GM23248 (cell line): ENCODE measurements at regions not wholly inside any gene's neighbourhood (a gene's known extent, or its start where the extent isn't known, plus 50 kb on each side); places are given as distances from the start of the nearest gene placed in this dataset.

Experiments
- DNase-seq: peaks from one replicate; pipeline ENCODE4 v3.0.0-alpha.2; 2015
- H2AFZ ChIP-seq: fragments of 200-600 bp; sonication (generic); 2 replicates; pipeline ENCODE4 v1.6.1; 2016; ENCODE audit warnings: antibody characterized with exemption
- H3F3A ChIP-seq: fragments of 200-600 bp; sonication (generic); 2 replicates; pipeline ENCODE4 v1.6.1; 2016; ENCODE audit warnings: mild to moderate bottlenecking, antibody characterized with exemption, mixed run types; ENCODE audit not compliant: insufficient read depth
- H3K27ac ChIP-seq: fragments of 200-600 bp; sonication (generic); 2 replicates; pipeline ENCODE4 v1.5.1; 2016; ENCODE audit warnings: mild to moderate bottlenecking
- H3K27me3 ChIP-seq: fragments of 200-600 bp; sonication (generic); replicated peaks from 2 replicates; pipeline ENCODE4 v1.6.1; 2016; ENCODE audit warnings: mild to moderate bottlenecking; ENCODE audit not compliant: insufficient read depth
- H3K36me3 ChIP-seq: fragments of 200-600 bp; sonication (generic); 2 replicates; pipeline ENCODE4 v1.6.1; 2016; ENCODE audit warnings: low read depth, mild to moderate bottlenecking
- H3K4me1 ChIP-seq: fragments of 200-600 bp; sonication (generic); 2 replicates; pipeline ENCODE4 v1.6.1; 2016; ENCODE audit warnings: mild to moderate bottlenecking; ENCODE audit not compliant: insufficient read depth
- H3K4me2 ChIP-seq: fragments of 200-600 bp; sonication (generic); one replicate; pipeline ENCODE4 v1.6.1; 2016; ENCODE audit warnings: mild to moderate bottlenecking; ENCODE audit not compliant: unreplicated experiment
- H3K4me3 ChIP-seq: fragments of 200-600 bp; sonication (generic); 2 replicates; pipeline ENCODE4 v1.5.1; 2016; ENCODE audit warnings: mild to moderate bottlenecking
- H3K79me2 ChIP-seq: fragments of 200-600 bp; sonication (generic); 2 replicates; pipeline ENCODE4 v1.6.1; 2016; ENCODE audit warnings: mild to moderate bottlenecking; ENCODE audit not compliant: insufficient read depth
- H3K9ac ChIP-seq: fragments of 200-600 bp; sonication (generic); 2 replicates; pipeline ENCODE4 v1.6.1; 2016; ENCODE audit warnings: mild to moderate bottlenecking
- H3K9me2 ChIP-seq: fragments of 200-600 bp; sonication (generic); 2 replicates; pipeline ENCODE4 v1.6.1; 2016; ENCODE audit warnings: mixed run types, mild to moderate bottlenecking, moderate library complexity; ENCODE audit not compliant: insufficient read depth
- H3K9me3 ChIP-seq: fragments of 200-600 bp; sonication (generic); one replicate; pipeline ENCODE4 v1.6.1; 2017; ENCODE audit warnings: low read depth
- H4K20me1 ChIP-seq: fragments of 200-600 bp; sonication (generic); 2 replicates; pipeline ENCODE4 v1.6.0; 2016; ENCODE audit not compliant: insufficient read depth
- EZH2 ChIP-seq: fragments of 200-600 bp; sonication (generic); IDR thresholded peaks from 2 replicates; pipeline ENCODE4 v1.6.1; 2018; ENCODE audit warnings: antibody characterized with exemption, mild to moderate bottlenecking; ENCODE audit not compliant: insufficient read depth, poor library complexity, severe bottlenecking
- EZH2phosphoT487 ChIP-seq: fragments of 200-600 bp; sonication (generic); IDR thresholded peaks from 2 replicates; pipeline ENCODE4 v1.6.1; 2018; ENCODE audit warnings: antibody characterized with exemption, moderate library complexity, mild to moderate bottlenecking, low read depth; ENCODE audit not compliant: insufficient read depth
- WGBS, 2 experiments: methylation state at CpG; one replicate each; pipeline ENCODE4 v1.1.6; 2015 to 2017; ENCODE audit warnings: low lambda C conversion rate in 2 of 2, low coverage in 1 of 2; ENCODE audit errors: missing lambda C conversion rate in 2 of 2; 5-methylcytosine and 5-hydroxymethylcytosine counted together
- in situ Hi-C: fragments of 300-500 bp; cut with MboI; formaldehyde crosslinking; loops from 2 replicates; pipeline ENCODE4 v1.15.0; 2020

GRCh38 chr3:66602691-66603090 is 101.9 kb upstream of the LRIG1 start:
- H3K9me3 ChIP-seq = no peaks in the 10 kb centered on the region
- H3K9ac ChIP-seq = no peak overlapping the region
- no peak overlapping the region for H3K27ac ChIP-seq
- 0 out of 2 replicates have a peak, but pooled peaks cover 4% of the 10 kb centered on the region for H3K27me3 ChIP-seq
- no peaks in the 10 kb centered on the region for H4K20me1 ChIP-seq
- no peak overlapping the region for H3K4me2 ChIP-seq
- in situ Hi-C loops = no loop called here
- H3F3A ChIP-seq = no peaks in the 10 kb centered on the region
- no peak overlapping the region for H3K4me3 ChIP-seq
- H3K9me2 ChIP-seq = no peaks in the 10 kb centered on the region
- H3K36me3 ChIP-seq = no peaks in the 10 kb centered on the region
- 59 to 64% methylated on average over 5 of the region's 5 CpGs for WGBS, 2 experiments
- H2AFZ ChIP-seq = no peak overlapping the region
- H3K79me2 ChIP-seq = no peaks in the 10 kb centered on the region
- no peak for TF ChIP-seq EZH2phosphoT487
- TF ChIP-seq EZH2 = no peak
- no peak for DNase-seq
- no peaks in the 10 kb centered on the region for H3K4me1 ChIP-seq

GRCh38 chr3:66603151-66603611 is 102.4 kb upstream of the LRIG1 start:
- in situ Hi-C loops = no loop called here
- H3F3A ChIP-seq = no peaks in the 10 kb centered on the region
- TF ChIP-seq EZH2phosphoT487 = no peak
- TF ChIP-seq EZH2 = no peak

GRCh38 chr3:66604481-66604880 is 103.7 kb upstream of the LRIG1 start:
- no peaks in the 10 kb centered on the region for H3K9me3 ChIP-seq
- H3K9me2 ChIP-seq = no peaks in the 10 kb centered on the region
- no peak for DNase-seq
- no peak overlapping the region for H3K4me2 ChIP-seq
- H3F3A ChIP-seq = no peaks in the 10 kb centered on the region
- no peak overlapping the region for H2AFZ ChIP-seq
- TF ChIP-seq EZH2 (no peak), EZH2phosphoT487 (no peak)
- no peaks in the 10 kb centered on the region for H4K20me1 ChIP-seq
- no peak overlapping the region for H3K9ac ChIP-seq
- H3K79me2 ChIP-seq = no peaks in the 10 kb centered on the region
- no peak overlapping the region for H3K4me3 ChIP-seq
- H3K36me3 ChIP-seq = no peaks in the 10 kb centered on the region
- 65 to 68% methylated on average over 1 of the region's 1 CpG for WGBS, 2 experiments
- 0 out of 2 replicates have a peak, but pooled peaks cover 4% of the 10 kb centered on the region for H3K27me3 ChIP-seq
- H3K4me1 ChIP-seq = no peaks in the 10 kb centered on the region
- in situ Hi-C loops = no loop called here
- no peak overlapping the region for H3K27ac ChIP-seq

More at GRCh38 chr3:66603151-66603611, 102.4 kb upstream of the LRIG1 start:
- DNase-seq = no peak
- no peaks in the 10 kb centered on the region for H3K4me1 ChIP-seq
- H3K27ac ChIP-seq = no peak overlapping the region
- no peaks in the 10 kb centered on the region for H3K36me3 ChIP-seq
- WGBS, 2 experiments = 63 to 68% methylated on average over 4 of the region's 4 CpGs
- H3K9me3 ChIP-seq = no peaks in the 10 kb centered on the region
- H3K9me2 ChIP-seq = no peaks in the 10 kb centered on the region
- H2AFZ ChIP-seq = no peak overlapping the region
- H3K27me3 ChIP-seq = 0 out of 2 replicates have a peak, but pooled peaks cover 4% of the 10 kb centered on the region
- H3K9ac ChIP-seq = no peak overlapping the region
- H4K20me1 ChIP-seq = no peaks in the 10 kb centered on the region
- H3K4me2 ChIP-seq = no peak overlapping the region
- H3K79me2 ChIP-seq = no peaks in the 10 kb centered on the region
- no peak overlapping the region for H3K4me3 ChIP-seq

GRCh38 chr3:66606126-66606525 is 105.3 kb upstream of the LRIG1 start:
- H3K9me3 ChIP-seq = no peaks in the 10 kb centered on the region
- WGBS, 2 experiments = 37 to 46% methylated on average over 1 of the region's 1 CpG
- H3K79me2 ChIP-seq = no peaks in the 10 kb centered on the region
- no peaks in the 10 kb centered on the region for H3K36me3 ChIP-seq
- H3K4me1 ChIP-seq = no peaks in the 10 kb centered on the region
- H3K27ac ChIP-seq = no peak overlapping the region
- no peaks in the 10 kb centered on the region for H3K9me2 ChIP-seq
- no peak for TF ChIP-seq EZH2
- TF ChIP-seq EZH2phosphoT487 = no peak
- H3K4me3 ChIP-seq = no peak overlapping the region
- H3K27me3 ChIP-seq = 0 out of 2 replicates have a peak, but pooled peaks cover 4% of the 10 kb centered on the region
- no peak for DNase-seq
- in situ Hi-C loops = no loop called here
- H3K4me2 ChIP-seq = no peak overlapping the region
- no peaks in the 10 kb centered on the region for H4K20me1 ChIP-seq
- no peak overlapping the region for H2AFZ ChIP-seq
- no peaks in the 10 kb centered on the region for H3F3A ChIP-seq
- no peak overlapping the region for H3K9ac ChIP-seq

GRCh38 chr3:66606868-66607267 is 106.0 kb upstream of the LRIG1 start:
- Histone ChIP-seq H3K36me3 (no peaks in the 10 kb centered on the region), H3K9me2 (no peaks in the 10 kb centered on the region), H4K20me1 (no peaks in the 10 kb centered on the region), H3F3A (no peaks in the 10 kb centered on the region), H3K4me2 (no peak overlapping the region), H3K79me2 (no peaks in the 10 kb centered on the region), H3K4me3 (no peak overlapping the region), H3K27me3 (0 out of 2 replicates have a peak, but pooled peaks cover 4% of the 10 kb centered on the region), H3K9me3 (no peaks in the 10 kb centered on the region), H2AFZ (no peak overlapping the region), H3K27ac (no peak overlapping the region), H3K4me1 (no peaks in the 10 kb centered on the region), H3K9ac (no peak overlapping the region)
- DNase-seq = no peak
- 80 to 83% methylated on average over 1 of the region's 1 CpG for WGBS, 2 experiments
- in situ Hi-C loops = no loop called here
- TF ChIP-seq EZH2phosphoT487 (no peak), EZH2 (no peak)
